HCT116 (cell line): ENCODE measurements at regions not wholly inside any gene's neighbourhood (a gene's known extent, or its start where the extent isn't known, plus 50 kb on each side); places are given as distances from the start of the nearest gene placed in this dataset.

Experiments
- ATAC-seq: fragments of 200-7000 bp; cut with Tn5 transposase; 2 replicates; pipeline ENCODE4 v1.9.1; 2020; ENCODE audit warnings: mild to moderate bottlenecking, moderate library complexity
- BruUV-seq: library from RNA; stranded (reverse); fragments of 400-500 nt; replicated peaks from 2 replicates; lab custom pipeline; 2021; lab: Mats Ljungman, UMichigan
- CTCF ChIA-PET: fragments of 300-600 bp; sonication (Branson Sonifier 250); formaldehyde crosslinking; loops from one replicate; lab custom pipeline; 2021; ENCODE audit warnings: antibody characterized with exemption; lab: Charles Lee
- POLR2A ChIA-PET: fragments of 300-600, 350-600 bp; sonication (Branson Sonifier 250); formaldehyde crosslinking; loops from one replicate; lab custom pipeline; 2021; ENCODE audit warnings: antibody characterized with exemption; lab: Charles Lee
- RAD21 ChIA-PET, 2 experiments: fragments of 300-600 bp; sonication (Branson Sonifier 250); formaldehyde crosslinking; loops; one replicate each; lab custom pipeline; 2023; ENCODE audit warnings: low total read pairs in 2 of 2; ENCODE audit not compliant: uncharacterized antibody in 2 of 2, unreplicated experiment in 2 of 2, low non-redundant PET in 1 of 2; lab: Charles Lee
- DNase-seq: peaks from one replicate; pipeline ENCODE4 v3.0.0-alpha.2; 2010; ENCODE audit warnings: low read depth, low spot score
- H2AFZ ChIP-seq: fragments of 200-600 bp; shearing (Covaris generic), sonication (generic); 2 replicates; pipeline ENCODE4 v1.6.1; 2017; ENCODE audit warnings: low read depth, mixed run types, mixed read lengths, antibody characterized with exemption, low read length; ENCODE audit not compliant: poor library complexity, severe bottlenecking
- H3K27ac ChIP-seq: 2 replicates; pipeline ENCODE4 v1.5.1; 2012; ENCODE audit warnings: low read depth, low read length
- H3K27me3 ChIP-seq: fragments of 200-600 bp; sonication (generic); 2 replicates; pipeline ENCODE4 v1.6.1; 2016; ENCODE audit warnings: mixed run types, low read length, mixed read lengths; ENCODE audit not compliant: insufficient read depth
- H3K36me3 ChIP-seq, 2 experiments: fragments of 200-500 bp in 1 of 2; fragments of 200-600 bp in 1 of 2; sonication (Bioruptor generic) in 1 of 2; sonication (generic) in 1 of 2; 2 replicates each; pipeline versions ENCODE4 v1.5.1 to v1.6.1; 2014 to 2016; ENCODE audit warnings: low read length in 2 of 2, inconsistent platforms in 1 of 2, mixed read lengths in 1 of 2, mixed run types in 1 of 2; ENCODE audit not compliant: insufficient read depth in 2 of 2, control insufficient read depth in 1 of 2
- H3K4me1 ChIP-seq, 2 experiments: fragments of 200-600 bp in 1 of 2; sonication (generic) in 1 of 2; 2 replicates each; pipeline versions ENCODE4 v1.5.1 to v1.6.1; 2012 to 2017; ENCODE audit warnings: low read length in 2 of 2, inconsistent platforms in 1 of 2, mild to moderate bottlenecking in 1 of 2, mixed read lengths in 1 of 2, mixed run types in 1 of 2, moderate library complexity in 1 of 2; ENCODE audit not compliant: insufficient read depth in 2 of 2, control insufficient read depth in 1 of 2
- H3K4me2 ChIP-seq: fragments of 200-600 bp; sonication (generic); 2 replicates; pipeline ENCODE4 v1.6.1; 2017; ENCODE audit warnings: mixed run types, low read length, mixed read lengths
- H3K4me3 ChIP-seq, 2 experiments: fragments of 200-600 bp in 1 of 2; sonication (generic) in 1 of 2; replicated peaks in 1 of 2; 2 replicates each; pipeline ENCODE4 v1.5.1; 2011 to 2016; ENCODE audit warnings: low read length in 2 of 2, control low read depth in 1 of 2, low read depth in 1 of 2, mild to moderate bottlenecking in 1 of 2, mixed read lengths in 1 of 2, mixed run types in 1 of 2
- H3K79me2 ChIP-seq: fragments of 200-600 bp; sonication (generic); 2 replicates; pipeline ENCODE4 v1.6.1; 2017; ENCODE audit warnings: mild to moderate bottlenecking, mixed run types, low read length, moderate library complexity, mixed read lengths; ENCODE audit not compliant: insufficient read depth
- H3K9ac ChIP-seq: fragments of 200-600 bp; sonication (generic); 2 replicates; pipeline ENCODE4 v1.6.1; 2016; ENCODE audit warnings: low read length, mixed read lengths
- H3K9me2 ChIP-seq: fragments of 200-600 bp; sonication (generic), shearing (Covaris generic); 2 replicates; pipeline ENCODE4 v1.6.1; 2017; ENCODE audit warnings: mixed run types, mild to moderate bottlenecking, moderate library complexity; ENCODE audit not compliant: insufficient read depth
- H3K9me3 ChIP-seq, 2 experiments: fragments of 200-500 bp in 1 of 2; fragments of 200-600 bp in 1 of 2; sonication (Bioruptor generic) in 1 of 2; sonication (generic) in 1 of 2; 2 replicates each; pipeline ENCODE4 v1.6.1; 2014 to 2017; ENCODE audit warnings: low read length in 2 of 2, mixed read lengths in 2 of 2, inconsistent platforms in 1 of 2, low read depth in 1 of 2, mild to moderate bottlenecking in 1 of 2, mixed run types in 1 of 2, moderate library complexity in 1 of 2; ENCODE audit not compliant: control insufficient read depth in 1 of 2, insufficient read depth in 1 of 2
- H4K20me1 ChIP-seq: fragments of 200-600 bp; sonication (generic), shearing (Covaris generic); 2 replicates; pipeline ENCODE4 v1.6.1; 2017; ENCODE audit warnings: mixed run types, mild to moderate bottlenecking, moderate library complexity; ENCODE audit not compliant: insufficient read depth
- CEBPB ChIP-seq: IDR thresholded peaks from 2 replicates; pipeline ENCODE4 v1.6.1; 2012; ENCODE audit warnings: low read depth
- EZH2phosphoT487 ChIP-seq: fragments of 200-600 bp; IDR thresholded peaks from 2 replicates; pipeline ENCODE4 v1.6.1; 2018; ENCODE audit warnings: antibody characterized with exemption, borderline replicate concordance
- RAD21 ChIP-seq: IDR thresholded peaks from 2 replicates; pipeline ENCODE4 v1.6.1; 2012; ENCODE audit warnings: low read depth, mild to moderate bottlenecking
- SRF ChIP-seq: IDR thresholded peaks from 2 replicates; pipeline ENCODE4 v1.6.1; 2012; ENCODE audit warnings: low read depth
- ZFX ChIP-seq: fragments of 450-650 bp; IDR thresholded peaks from 2 replicates; pipeline ENCODE4 v1.6.1; 2017
- intact Hi-C: fragments of 100-400 bp; cut with micrococcal nuclease; formaldehyde crosslinking; loops from 2 replicates; pipeline ENCODE4 v1.10.0; 2022
- TF ChIP-seq, protein P1 (sequence below), 3 experiments: fragments of 200-600 bp in 1 of 3; sonication (generic) in 1 of 3; IDR thresholded peaks in 2 of 3; conservative IDR thresholded peaks in 1 of 3; 2 replicates each; pipeline ENCODE4 v1.5.1; 2012 to 2017; ENCODE audit warnings: low read depth in 2 of 3, low read length in 2 of 3, antibody characterized with exemption in 1 of 3, borderline replicate concordance in 1 of 3, control low read depth in 1 of 3, mild to moderate bottlenecking in 1 of 3, mixed read lengths in 1 of 3, mixed run types in 1 of 3, moderate library complexity in 1 of 3; ENCODE audit not compliant: insufficient read depth in 1 of 3
- TF ChIP-seq, protein P2 (sequence below): IDR thresholded peaks from 2 replicates; pipeline ENCODE4 v1.6.1; 2012; ENCODE audit warnings: low read depth

DNA sequence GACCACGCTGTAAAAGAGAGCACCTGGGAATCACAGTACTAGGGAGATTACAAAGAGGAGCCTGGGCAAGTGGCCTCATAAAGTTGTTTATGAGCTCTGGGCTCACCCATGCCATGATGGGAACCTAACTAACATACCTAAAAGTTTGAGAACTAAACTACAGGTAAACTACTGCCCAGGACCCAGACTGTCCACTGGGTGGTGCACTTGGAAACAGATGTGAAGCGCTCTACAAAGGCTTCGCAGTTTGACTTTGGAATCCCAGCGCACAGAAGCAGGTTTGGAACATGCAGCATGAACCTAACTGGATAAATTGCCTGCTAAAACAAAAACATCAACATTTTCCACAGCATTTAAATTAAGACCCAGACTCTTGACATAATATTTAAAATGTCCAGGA lies 418.6 kb downstream of the FAM181B start:
- Histone ChIP-seq H3K9ac (no peak overlapping the region), H3K36me3 (no peaks in the 10 kb centered on the region), H3K9me2 (no peaks in the 10 kb centered on the region), H2AFZ (no peak overlapping the region), H3K4me2 (no peak overlapping the region), H3K9me3 (peaks cover 4 to 6% of the 10 kb centered on the region in 2 experiments; a peak in 2 of 4 replicates), H3K4me3 (no peak overlapping the region), H3K4me1 (no peaks in the 10 kb centered on the region), H4K20me1 (no peaks in the 10 kb centered on the region), H3K27ac (no peak overlapping the region), H3K79me2 (no peaks in the 10 kb centered on the region), H3K27me3 (no peaks in the 10 kb centered on the region)
- TF ChIP-seq CEBPB = no peak
- TF ChIP-seq, protein P1, sequence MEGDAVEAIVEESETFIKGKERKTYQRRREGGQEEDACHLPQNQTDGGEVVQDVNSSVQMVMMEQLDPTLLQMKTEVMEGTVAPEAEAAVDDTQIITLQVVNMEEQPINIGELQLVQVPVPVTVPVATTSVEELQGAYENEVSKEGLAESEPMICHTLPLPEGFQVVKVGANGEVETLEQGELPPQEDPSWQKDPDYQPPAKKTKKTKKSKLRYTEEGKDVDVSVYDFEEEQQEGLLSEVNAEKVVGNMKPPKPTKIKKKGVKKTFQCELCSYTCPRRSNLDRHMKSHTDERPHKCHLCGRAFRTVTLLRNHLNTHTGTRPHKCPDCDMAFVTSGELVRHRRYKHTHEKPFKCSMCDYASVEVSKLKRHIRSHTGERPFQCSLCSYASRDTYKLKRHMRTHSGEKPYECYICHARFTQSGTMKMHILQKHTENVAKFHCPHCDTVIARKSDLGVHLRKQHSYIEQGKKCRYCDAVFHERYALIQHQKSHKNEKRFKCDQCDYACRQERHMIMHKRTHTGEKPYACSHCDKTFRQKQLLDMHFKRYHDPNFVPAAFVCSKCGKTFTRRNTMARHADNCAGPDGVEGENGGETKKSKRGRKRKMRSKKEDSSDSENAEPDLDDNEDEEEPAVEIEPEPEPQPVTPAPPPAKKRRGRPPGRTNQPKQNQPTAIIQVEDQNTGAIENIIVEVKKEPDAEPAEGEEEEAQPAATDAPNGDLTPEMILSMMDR (IDR thresholded peaks at IDR 0.05 in 2 of 3, conservative IDR thresholded peaks at IDR 0.05 in 1 of 3; ENCODE audit: borderline replicate concordance in 1 of 3, insufficient read depth in 1 of 3, low read depth in 2 of 3, low read length in 2 of 3) = peak in 1 of 3 experiments; percentile 7; a peak in 2 of 6 replicates
- TF ChIP-seq SRF = no peak
- TF ChIP-seq EZH2phosphoT487 = no peak
- no peak for TF ChIP-seq RAD21
- TF ChIP-seq, protein P2, sequence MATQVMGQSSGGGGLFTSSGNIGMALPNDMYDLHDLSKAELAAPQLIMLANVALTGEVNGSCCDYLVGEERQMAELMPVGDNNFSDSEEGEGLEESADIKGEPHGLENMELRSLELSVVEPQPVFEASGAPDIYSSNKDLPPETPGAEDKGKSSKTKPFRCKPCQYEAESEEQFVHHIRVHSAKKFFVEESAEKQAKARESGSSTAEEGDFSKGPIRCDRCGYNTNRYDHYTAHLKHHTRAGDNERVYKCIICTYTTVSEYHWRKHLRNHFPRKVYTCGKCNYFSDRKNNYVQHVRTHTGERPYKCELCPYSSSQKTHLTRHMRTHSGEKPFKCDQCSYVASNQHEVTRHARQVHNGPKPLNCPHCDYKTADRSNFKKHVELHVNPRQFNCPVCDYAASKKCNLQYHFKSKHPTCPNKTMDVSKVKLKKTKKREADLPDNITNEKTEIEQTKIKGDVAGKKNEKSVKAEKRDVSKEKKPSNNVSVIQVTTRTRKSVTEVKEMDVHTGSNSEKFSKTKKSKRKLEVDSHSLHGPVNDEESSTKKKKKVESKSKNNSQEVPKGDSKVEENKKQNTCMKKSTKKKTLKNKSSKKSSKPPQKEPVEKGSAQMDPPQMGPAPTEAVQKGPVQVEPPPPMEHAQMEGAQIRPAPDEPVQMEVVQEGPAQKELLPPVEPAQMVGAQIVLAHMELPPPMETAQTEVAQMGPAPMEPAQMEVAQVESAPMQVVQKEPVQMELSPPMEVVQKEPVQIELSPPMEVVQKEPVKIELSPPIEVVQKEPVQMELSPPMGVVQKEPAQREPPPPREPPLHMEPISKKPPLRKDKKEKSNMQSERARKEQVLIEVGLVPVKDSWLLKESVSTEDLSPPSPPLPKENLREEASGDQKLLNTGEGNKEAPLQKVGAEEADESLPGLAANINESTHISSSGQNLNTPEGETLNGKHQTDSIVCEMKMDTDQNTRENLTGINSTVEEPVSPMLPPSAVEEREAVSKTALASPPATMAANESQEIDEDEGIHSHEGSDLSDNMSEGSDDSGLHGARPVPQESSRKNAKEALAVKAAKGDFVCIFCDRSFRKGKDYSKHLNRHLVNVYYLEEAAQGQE = no peak
- no peak for TF ChIP-seq ZFX
- intact Hi-C loops = no loop called here
- CTCF ChIA-PET = no interaction called here
- no peak for ATAC-seq
- BruUV-seq = no TSS peak
- RAD21 ChIA-PET = no interaction called here
- no peak for DNase-seq
- POLR2A ChIA-PET = no interaction called here
